ENCODE measurements at regions not wholly inside any gene's neighbourhood (a gene's known extent, or its start where the extent isn't known, plus 50 kb on each side); places are given as distances from the start of the nearest gene placed in this dataset.

GRCh38 chr10:120962756-120963593 is 111.8 kb downstream of the WDR11 start:
- TF ChIP-seq CTCF (IDR thresholded peaks at IDR 0.05; ENCODE audit: poor library complexity, severe bottlenecking) (no peak), EZH2 (IDR thresholded peaks at IDR 0.05; ENCODE audit: borderline replicate concordance, insufficient read depth, low read length, poor library complexity, severe bottlenecking) (no peak), RAD21 (conservative IDR thresholded peaks at IDR 0.05) (no peak), POLR2AphosphoS5 (IDR thresholded peaks at IDR 0.05) (no peak), EP300 (conservative IDR thresholded peaks at IDR 0.05; ENCODE audit: poor library complexity, severe bottlenecking) (no peak), MXI1 (conservative IDR thresholded peaks at IDR 0.05; ENCODE audit: poor library complexity, severe bottlenecking) (no peak), SMC3 (conservative IDR thresholded peaks at IDR 0.05; ENCODE audit: poor library complexity) (no peak), REST (IDR thresholded peaks at IDR 0.05; ENCODE audit: borderline replicate concordance) (no peak)
